ENCODE measurements at regions not wholly inside any gene's neighbourhood (a gene's known extent, or its start where the extent isn't known, plus 50 kb on each side); places are given as distances from the start of the nearest gene placed in this dataset.

GRCh38 chr3:153903430-153903829 is 217.8 kb upstream of the ARHGEF26 start:
- no peak for TF ChIP-seq CTCF (conservative IDR thresholded peaks at IDR 0.05 in 1 of 2, IDR thresholded peaks at IDR 0.05 in 1 of 2; ENCODE audit: low read depth in 1 of 2, low read length in 2 of 2)
- no peak for TF ChIP-seq EZH2 (IDR thresholded peaks at IDR 0.05; ENCODE audit: low read length, missing control alignments)

Data from fibroblast of lung (primary cell).